ENCODE measurements at regions not wholly inside any gene's neighbourhood (a gene's known extent, or its start where the extent isn't known, plus 50 kb on each side); places are given as distances from the start of the nearest gene placed in this dataset.

DNA sequence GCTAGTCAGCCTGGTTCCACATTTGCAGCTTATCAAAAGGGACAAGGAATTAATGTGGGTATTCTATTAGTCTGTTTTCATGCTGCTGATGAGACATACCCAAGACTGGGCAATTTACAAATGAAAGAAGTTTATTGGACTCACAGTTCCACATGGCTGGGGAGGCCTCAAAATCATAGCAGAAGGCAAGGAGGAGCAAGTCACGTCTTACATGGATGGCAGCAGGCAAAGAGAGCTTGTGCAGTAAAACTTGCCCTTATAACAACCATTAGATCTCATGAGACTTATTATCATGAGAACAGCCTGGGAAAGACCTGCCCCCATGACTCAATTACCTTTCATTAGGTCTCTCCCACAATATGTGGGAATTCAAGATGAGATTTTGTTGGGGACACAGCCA, 689.1 kb upstream of the MARCKS start:
- DNase-seq, result no peak
- in situ Hi-C loops (cut with MboI; ENCODE audit: low pct_unique_long_range_greater_than_20kb, low sequenced_read_pairs), result no loop called here

DNA sequence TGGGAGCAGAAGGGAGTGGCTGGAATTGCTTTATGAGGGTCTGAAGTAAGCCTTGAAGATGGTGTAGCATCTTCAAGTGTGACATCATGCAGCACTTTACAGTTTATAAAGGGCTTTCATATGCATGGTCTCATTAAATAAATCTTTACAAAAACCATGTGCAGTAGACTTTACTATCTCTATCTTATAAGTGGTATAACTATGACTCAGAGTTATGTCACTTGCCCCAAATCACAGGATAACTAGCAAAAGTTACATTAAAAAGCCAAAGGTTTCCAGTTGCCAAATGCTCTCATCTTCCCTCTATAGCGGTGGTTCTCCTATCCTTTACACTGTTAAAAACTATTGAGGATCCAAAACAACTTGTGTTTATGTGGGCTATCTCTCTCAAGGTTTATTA, 687.7 kb upstream of the MARCKS start:
- DNase-seq, result no peak

DNA sequence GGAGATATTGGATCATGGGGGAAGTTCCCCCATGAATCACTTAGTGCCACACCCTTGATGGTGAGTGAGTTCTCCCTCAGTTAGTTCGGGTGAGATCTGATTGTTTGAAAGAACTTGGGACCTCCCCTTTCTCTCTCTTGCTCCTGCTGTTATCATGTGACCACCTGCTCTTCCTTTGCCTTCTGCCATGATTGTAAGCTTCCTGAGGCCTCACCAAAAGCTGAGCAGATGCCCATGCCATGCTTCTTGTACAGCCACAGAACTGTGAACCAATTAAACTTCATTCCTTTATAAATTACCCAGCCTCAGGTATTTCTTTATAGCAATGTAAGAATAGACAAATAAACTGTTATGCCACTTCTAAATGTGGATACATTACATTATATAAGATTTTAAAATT, 686.7 kb upstream of the MARCKS start:
- in situ Hi-C loops (cut with MboI; ENCODE audit: low pct_unique_long_range_greater_than_20kb, low sequenced_read_pairs), result no loop called here
- no peak for DNase-seq

More for the DNA sequence above, 687.7 kb upstream of the MARCKS start:
- in situ Hi-C loops (cut with MboI; ENCODE audit: low pct_unique_long_range_greater_than_20kb, low sequenced_read_pairs), result no loop called here

DNA sequence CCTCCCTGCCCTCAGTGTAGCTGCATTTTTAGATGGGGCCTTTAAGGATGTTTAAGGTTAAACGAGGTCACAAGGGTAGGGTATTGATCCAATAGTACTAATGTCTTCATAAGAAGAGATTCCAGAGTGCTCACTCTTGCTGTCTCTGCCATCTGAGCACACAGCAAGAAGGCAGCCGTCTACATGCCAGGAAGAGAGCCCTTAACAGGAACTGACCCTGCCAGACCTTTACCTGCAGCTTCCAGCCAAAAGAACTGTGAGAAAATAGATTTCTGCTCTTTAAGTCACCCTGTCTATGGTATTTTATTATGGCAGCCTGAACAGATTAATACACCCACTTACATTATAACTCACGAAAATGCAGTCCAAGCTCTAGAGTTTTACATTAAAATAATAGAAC, 685.3 kb upstream of the MARCKS start:
- in situ Hi-C loops (cut with MboI; ENCODE audit: low pct_unique_long_range_greater_than_20kb, low sequenced_read_pairs), result no loop called here
- no peak for DNase-seq

DNA sequence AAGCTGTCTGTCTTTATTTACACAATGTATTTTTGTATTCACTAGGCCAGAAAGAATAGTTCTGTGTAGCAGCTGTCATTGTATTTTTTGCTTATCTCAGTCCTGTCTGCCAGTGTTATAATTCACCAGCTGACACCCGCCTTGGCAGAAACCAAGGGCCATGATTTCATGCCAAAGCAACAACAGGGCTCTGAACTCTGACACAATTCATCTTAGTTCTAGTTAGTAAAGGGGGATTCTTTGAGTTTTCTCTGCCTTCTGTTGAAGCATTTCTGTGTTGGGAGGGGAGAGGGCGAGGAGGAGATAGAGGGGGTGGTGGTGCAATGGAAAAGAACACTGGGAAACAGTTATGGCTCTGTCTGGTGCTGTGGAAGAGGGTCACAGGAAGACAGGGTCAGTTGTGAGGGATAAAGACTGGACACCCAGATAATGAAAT, 684.6 kb upstream of the MARCKS start:
- in situ Hi-C loops (cut with MboI; ENCODE audit: low pct_unique_long_range_greater_than_20kb, low sequenced_read_pairs), result no loop called here
- no peak for DNase-seq

DNA sequence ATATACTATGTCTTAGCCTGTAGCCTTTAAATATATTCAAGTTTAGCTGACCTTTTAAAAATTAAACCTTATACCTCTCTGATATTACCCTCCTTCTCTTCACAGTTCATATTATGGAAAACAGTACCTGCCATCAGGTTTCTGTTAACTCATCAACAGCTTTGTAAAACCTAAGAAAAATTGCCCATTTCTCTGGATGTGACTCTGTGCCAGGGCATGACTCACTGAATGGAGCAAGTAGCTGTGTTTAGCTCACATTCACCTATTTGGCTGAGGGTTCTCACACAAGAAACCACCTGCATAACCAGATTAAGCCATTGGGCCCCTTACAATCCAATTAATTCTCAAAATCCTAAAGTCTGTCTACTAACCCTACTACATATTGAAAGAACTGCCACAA, 678.8 kb upstream of the MARCKS start:
- DNase-seq, result no peak
- in situ Hi-C loops (cut with MboI; ENCODE audit: low pct_unique_long_range_greater_than_20kb, low sequenced_read_pairs), result no loop called here

DNA sequence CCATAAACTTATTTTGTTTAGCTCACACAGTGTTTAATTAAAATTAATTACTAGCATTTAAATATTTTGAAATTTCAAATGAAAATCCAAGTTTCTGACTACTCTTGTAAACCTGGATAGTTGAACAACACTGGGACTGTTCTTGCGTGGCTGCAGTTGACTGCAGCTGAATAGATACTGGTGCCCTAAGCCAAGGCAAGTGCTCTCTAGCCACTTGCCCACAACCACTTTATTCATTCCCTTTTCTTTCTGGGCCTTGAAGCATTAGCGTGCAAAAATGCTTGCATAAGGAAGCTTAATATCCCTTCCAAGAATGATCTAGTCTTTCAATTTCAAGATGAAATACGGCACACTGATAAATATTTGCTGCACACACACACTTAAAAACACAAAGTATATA, 676.0 kb upstream of the MARCKS start:
- in situ Hi-C loops (cut with MboI; ENCODE audit: low pct_unique_long_range_greater_than_20kb, low sequenced_read_pairs), result no loop called here
- no peak for DNase-seq

DNA sequence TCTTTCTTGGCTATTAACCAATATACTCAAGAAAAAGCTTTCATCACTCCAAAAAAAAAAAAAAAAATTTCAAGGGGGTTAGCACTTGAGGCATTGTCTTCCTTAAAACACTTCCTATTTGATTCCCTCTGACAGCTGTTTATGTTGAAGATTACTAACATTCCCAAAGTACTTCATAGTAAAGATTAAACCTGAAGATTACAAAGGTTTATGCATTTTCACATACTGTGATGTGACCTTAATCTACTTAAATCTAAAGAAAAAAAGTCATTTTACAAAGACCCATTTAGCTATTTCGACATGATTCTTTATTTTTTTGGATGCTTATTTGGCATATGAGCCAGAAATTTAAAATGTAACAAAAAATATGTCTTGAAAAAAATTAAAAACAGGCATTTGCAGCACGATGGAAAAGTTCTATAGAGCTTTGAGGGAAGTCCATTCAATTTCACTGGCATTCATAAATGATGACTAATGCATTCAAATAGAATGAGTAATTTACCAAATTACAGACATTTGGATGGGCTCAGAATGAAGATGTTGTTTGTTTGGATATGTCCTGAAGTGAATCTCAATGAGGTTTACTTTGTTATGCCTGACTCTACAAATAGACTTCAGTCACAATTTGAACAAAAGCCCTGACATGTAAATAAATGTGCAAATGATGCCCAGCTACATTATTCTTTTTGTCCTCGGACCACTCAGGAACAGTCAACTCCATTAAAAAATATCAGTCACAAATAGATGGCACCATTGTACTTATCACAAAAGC, 674.6 kb upstream of the MARCKS start:
- in situ Hi-C loops (cut with MboI; ENCODE audit: low pct_unique_long_range_greater_than_20kb, low sequenced_read_pairs), result no loop called here
- no peak for DNase-seq

DNA sequence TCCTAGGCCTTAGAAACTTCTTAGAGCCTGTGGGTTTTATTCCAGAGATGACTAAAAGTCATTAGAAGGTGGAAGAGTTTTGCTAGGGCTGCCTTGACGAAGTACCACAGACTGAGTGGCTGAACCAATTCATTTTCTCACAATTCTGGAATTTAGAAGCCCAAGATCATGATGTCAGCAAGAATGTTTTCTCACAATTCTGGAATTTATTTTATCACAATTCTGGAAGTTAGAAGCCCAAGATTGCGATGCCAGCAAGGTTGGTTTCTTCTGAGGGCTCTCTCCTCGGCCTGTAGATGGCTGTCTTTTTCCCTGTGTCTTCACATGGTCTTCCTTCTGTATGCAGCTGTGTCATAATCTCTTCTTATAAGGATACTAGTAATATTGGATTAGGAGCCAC, 672.9 kb upstream of the MARCKS start:
- in situ Hi-C loops (cut with MboI; ENCODE audit: low pct_unique_long_range_greater_than_20kb, low sequenced_read_pairs), result no loop called here
- no peak for DNase-seq

DNA sequence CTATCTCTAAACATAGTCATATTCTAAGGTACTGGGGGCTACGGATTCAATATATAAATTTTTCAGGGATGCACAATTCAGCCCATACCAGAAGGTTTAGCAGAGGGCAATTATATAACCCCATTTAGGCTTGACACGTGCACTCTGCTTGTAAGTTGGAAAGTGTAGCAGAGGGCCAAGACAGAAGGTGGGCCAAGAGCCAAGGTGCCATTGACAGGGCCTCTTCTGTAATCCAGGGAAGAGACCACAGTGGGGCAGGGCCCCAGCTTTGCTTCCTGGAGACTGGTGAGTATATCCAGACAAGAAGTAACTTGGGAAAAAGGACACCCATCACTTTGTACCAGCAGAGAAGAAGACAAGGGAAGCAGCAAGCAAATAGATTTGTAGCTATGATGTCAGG, 672.4 kb upstream of the MARCKS start:
- in situ Hi-C loops (cut with MboI; ENCODE audit: low pct_unique_long_range_greater_than_20kb, low sequenced_read_pairs), result no loop called here

DNA sequence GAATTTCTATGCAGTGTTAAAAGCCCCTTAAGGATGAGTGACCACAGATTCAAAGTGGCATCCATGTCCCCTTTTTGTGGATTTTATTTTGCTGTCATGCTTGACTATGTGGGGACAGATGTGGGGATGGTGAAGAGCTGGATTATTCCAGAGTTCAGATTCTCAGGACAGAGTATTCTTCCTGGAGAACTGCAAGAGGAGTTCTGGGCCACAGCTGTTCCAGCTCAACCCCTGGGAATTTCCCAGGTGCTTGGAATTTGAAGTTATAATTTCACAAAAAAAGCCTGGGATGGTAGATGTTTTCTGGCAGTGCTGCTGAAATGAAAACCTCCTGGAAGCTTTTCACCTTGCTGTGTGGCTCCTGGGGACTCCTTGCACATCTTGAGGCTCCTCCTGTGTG, 671.8 kb upstream of the MARCKS start:
- DNase-seq, result no peak
- in situ Hi-C loops (cut with MboI; ENCODE audit: low pct_unique_long_range_greater_than_20kb, low sequenced_read_pairs), result no loop called here

More for the DNA sequence above, 672.4 kb upstream of the MARCKS start:
- DNase-seq, result no peak

DNA sequence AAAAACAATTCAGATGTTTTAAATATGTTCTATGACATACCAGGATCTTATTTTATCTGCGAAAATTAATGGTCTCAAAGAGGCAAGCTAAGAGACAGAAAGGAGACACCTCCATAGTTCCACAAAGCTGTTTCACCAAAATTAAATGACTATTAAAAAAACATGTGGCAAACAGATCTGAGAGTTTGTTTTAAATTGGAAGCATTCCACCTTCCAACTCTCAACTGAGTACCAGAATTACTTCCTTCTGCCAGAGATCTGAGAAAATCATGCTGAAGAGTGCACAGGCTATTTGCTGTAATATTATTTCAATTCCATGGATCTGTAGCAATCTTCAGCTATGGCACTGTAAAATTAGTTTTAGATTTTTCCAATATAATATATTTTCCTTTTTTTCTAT, 669.5 kb upstream of the MARCKS start:
- in situ Hi-C loops (cut with MboI; ENCODE audit: low pct_unique_long_range_greater_than_20kb, low sequenced_read_pairs), result no loop called here
- no peak for DNase-seq

DNA sequence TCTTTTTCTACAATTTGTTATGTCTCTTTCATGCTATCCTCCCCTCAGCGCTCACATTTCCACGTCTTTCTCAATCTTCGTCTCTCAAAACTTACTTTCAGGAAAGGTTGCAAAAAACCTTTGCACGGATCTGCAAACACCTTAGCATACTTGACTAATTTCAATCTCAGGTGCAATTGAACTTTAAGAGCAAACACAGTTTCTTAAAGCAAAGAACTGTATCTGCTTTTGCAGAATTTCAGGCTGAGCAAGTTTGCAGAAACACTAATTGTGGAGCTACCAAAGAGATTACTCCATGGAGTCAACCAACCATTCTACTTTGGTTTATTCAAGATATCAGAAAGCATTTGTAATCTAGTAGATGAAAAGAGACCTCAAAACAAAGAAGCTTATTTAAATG, 668.2 kb upstream of the MARCKS start:
- DNase-seq, result no peak
- in situ Hi-C loops (cut with MboI; ENCODE audit: low pct_unique_long_range_greater_than_20kb, low sequenced_read_pairs), result no loop called here

DNA sequence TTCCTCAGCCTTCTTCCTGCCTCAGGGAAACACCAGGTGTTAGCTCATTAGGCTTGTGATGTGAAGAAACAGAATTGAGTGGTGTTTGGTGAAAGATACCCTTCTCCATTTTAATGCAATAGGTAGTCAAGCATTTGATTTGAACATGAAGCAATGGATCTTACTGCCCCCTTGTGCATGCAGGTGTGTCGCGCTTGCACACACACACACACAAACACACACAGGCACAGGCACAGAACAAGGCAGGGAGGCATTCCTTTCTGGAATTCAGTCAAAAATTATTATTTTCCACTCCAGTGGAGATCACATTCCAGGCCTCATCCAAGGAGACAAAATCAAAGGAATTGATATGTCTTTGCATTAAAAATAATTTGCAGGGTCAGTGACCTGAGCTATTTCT, 667.0 kb upstream of the MARCKS start:
- in situ Hi-C loops (cut with MboI; ENCODE audit: low pct_unique_long_range_greater_than_20kb, low sequenced_read_pairs), result no loop called here
- DNase-seq, result no peak

DNA sequence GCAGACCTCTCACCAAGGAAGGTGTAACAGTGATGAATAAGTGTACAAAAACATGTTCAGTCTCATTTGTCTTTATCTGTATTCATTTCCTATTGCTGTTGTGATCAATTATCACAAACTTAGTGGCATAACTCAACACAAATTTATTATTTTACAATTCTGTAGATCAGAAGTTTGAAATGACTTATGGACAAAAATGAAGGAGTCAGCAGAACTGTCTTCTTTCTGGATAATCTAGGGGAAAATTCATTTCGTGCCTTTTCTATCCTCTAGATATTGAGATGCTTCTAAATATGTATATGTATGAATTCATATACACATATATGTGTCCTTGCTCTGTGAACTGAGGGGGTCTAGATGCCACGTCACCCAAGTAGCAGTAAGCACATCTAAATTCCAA, 663.1 kb upstream of the MARCKS start:
- DNase-seq, result no peak
- in situ Hi-C loops (cut with MboI; ENCODE audit: low pct_unique_long_range_greater_than_20kb, low sequenced_read_pairs), result no loop called here

DNA sequence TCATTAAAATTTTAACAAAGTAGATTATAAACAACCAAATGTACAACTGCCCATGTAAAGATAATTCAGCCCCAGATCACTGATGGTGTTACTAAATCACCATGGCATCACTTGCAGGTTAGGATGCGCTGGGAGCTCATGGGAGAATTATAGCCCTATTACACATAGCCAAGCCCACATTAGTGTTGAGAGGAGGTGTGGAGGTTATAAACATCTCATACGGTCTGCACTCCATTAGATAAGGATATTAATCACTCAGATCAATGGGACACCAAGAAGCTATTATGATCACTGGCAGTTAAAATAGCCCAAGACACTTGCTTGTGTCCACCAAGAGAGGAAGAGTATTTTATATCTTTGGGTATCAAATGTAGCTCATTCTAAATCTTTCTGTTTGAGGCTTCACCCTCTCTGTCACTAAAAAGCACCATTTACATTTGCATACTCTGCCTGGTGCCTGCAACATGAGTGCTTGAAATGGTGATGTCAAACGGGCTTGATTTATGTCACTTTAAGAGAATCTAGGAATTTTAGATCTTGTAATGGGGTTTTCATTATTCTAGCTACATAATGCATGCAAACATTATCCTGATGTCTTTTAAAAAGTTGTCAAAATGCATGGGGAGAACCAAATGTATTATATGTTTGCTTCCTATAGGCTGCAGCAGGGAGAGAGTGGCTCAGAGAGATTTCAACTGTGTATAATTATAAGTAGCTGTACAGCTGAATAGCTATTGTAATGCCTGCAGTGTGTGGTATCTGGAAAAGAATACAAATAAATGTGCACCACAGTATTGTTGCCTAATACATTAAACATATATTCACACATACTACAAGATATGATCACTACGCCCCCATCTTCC, 654.1 kb upstream of the MARCKS start:
- no peak for DNase-seq
- in situ Hi-C loops (cut with MboI; ENCODE audit: low pct_unique_long_range_greater_than_20kb, low sequenced_read_pairs), result no loop called here

DNA sequence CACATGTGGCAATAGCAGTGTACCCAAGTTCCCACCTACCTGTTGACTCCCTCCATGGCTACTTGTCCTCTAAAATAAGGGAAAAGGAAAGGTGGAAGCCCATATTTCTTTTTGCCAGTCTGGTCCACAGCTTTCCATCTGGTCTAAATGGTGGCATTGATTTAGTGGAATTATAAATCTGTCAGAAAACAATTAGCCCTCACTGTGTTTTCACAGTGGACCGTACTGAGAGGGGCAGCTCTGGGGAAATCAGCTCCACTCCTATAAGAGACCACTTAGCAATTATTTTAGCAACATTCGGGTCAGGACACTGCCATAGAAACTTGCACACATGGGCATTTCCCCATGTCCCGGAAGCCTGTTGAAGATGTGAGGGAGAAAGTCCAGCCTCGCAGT, 653.4 kb upstream of the MARCKS start:
- in situ Hi-C loops (cut with MboI; ENCODE audit: low pct_unique_long_range_greater_than_20kb, low sequenced_read_pairs), result no loop called here
- DNase-seq, result no peak

DNA sequence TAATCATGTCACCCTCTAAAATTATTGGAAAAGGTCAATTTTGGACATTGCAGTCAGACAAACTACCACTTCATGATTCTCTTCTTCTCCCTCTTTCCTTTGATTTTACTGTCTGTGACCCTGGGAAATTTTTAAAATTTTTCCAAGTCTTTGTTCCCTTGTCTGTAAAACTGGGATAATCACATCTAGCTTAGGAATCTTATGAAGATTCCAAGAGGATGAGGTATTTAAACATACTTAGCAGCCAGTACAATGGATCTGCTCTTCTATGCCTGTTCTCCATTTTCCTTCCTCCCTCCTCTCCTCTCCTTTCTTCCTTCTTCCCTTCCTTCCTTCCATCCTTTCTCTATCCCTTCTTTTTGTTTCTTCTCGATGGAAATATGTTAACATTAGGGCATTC, 651.6 kb upstream of the MARCKS start:
- no peak for DNase-seq
- in situ Hi-C loops (cut with MboI; ENCODE audit: low pct_unique_long_range_greater_than_20kb, low sequenced_read_pairs), result no loop called here

DNA sequence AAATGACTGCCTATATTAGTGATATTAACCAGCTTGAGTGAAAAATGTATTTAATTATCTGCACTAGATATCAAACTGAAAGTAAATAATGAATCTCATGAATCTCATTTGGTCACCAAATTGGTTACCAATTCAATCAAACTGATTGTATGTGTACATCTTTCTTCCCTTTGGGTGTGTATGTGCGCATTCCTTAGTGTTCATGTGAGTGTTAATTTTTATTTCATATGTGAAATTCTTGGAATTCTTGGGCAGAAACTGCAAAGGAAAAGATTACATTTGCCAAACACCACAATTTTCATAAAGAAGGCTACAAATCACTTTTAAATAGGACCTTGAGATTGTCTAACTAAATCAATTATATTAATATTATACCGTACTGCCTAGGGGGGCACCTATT, 648.4 kb upstream of the MARCKS start:
- no peak for DNase-seq
- in situ Hi-C loops (cut with MboI; ENCODE audit: low pct_unique_long_range_greater_than_20kb, low sequenced_read_pairs), result no loop called here

DNA sequence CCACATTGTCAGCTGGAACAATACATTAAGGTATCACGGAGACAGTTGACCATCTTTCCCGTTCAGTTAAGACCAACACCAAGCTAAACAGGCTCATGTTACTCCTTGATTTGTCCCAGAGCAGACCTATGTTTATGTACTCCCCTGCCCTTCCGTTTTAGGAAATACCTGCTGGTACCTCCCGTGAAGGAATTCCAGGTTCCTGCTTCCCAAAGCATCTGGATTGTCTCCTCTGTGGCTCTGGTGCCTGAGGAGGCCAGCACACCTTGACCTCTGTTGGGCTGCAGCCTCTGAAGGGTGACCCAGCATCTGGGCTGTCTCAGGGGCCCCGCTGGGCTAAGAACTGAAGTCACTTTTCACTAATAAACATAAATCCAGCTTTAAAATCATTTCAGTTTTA, 647.8 kb upstream of the MARCKS start:
- no peak for DNase-seq
- in situ Hi-C loops (cut with MboI; ENCODE audit: low pct_unique_long_range_greater_than_20kb, low sequenced_read_pairs), result no loop called here

DNA sequence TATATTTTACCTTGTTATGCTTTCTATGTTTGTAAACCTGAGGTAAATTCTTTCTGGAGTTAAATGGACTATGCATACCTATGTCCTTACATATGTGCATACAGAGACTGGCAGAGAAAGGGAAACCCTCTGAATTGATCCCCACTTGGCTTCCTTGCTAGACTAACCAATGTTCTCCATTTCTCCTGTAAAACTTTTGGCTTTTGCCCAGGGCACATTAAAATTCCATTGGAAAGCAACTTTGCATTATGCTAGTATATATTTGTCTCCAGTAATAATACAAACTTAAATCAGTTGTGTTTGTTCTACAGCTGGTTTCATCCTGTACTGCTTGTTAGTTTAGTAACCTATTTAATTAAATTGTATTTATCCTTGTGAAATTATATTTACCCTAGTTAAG, 646.0 kb upstream of the MARCKS start:
- in situ Hi-C loops (cut with MboI; ENCODE audit: low pct_unique_long_range_greater_than_20kb, low sequenced_read_pairs), result no loop called here
- no peak for DNase-seq

Data from KBM-7 (cell line).